ENCODE measurements at regions not wholly inside any gene's neighbourhood (a gene's known extent, or its start where the extent isn't known, plus 50 kb on each side); places are given as distances from the start of the nearest gene placed in this dataset.

- DNase-seq: no peak
These were observed 841.6 kb downstream of the TRIB2 start for GRCh38 chr2:13558368-13558767.

GRCh38 chr2:13560322-13560721 is 843.6 kb downstream of the TRIB2 start:
- no peak for DNase-seq

- no peak for DNase-seq
These were observed 855.7 kb downstream of the TRIB2 start for GRCh38 chr2:13572466-13572865.

GRCh38 chr2:13574831-13575230 is 858.1 kb downstream of the TRIB2 start:
- no peak for DNase-seq

- no peak for DNase-seq
These were observed 859.8 kb downstream of the TRIB2 start for GRCh38 chr2:13576406-13577036.

GRCh38 chr2:13578547-13578946 is 861.8 kb downstream of the TRIB2 start:
- DNase-seq: no peak

GRCh38 chr2:13581471-13581870 is 864.7 kb downstream of the TRIB2 start:
- DNase-seq: no peak

GRCh38 chr2:13583609-13584008 is 866.9 kb downstream of the TRIB2 start:
- no peak for DNase-seq

- DNase-seq: no peak
These were observed 867.3 kb downstream of the TRIB2 start for GRCh38 chr2:13584020-13584419.

GRCh38 chr2:13585732-13586131 is 869.0 kb downstream of the TRIB2 start:
- no peak for DNase-seq

- no peak for DNase-seq
These were observed 879.5 kb downstream of the TRIB2 start for GRCh38 chr2:13596233-13596632.

GRCh38 chr2:13597176-13597575 is 880.4 kb downstream of the TRIB2 start:
- DNase-seq: no peak

GRCh38 chr2:13601506-13601905 is 884.8 kb downstream of the TRIB2 start:
- DNase-seq: no peak

- DNase-seq: no peak
These were observed 888.4 kb downstream of the TRIB2 start for GRCh38 chr2:13604951-13605661.

GRCh38 chr2:13607139-13607538 is 890.4 kb downstream of the TRIB2 start:
- no peak for DNase-seq

- DNase-seq: no peak
These were observed 895.2 kb downstream of the TRIB2 start for GRCh38 chr2:13611939-13612338.

- DNase-seq: no peak
These were observed 899.3 kb downstream of the TRIB2 start for GRCh38 chr2:13616059-13616458.

GRCh38 chr2:13616616-13617015 is 899.9 kb downstream of the TRIB2 start:
- no peak for DNase-seq

- no peak for DNase-seq
These were observed 911.4 kb downstream of the TRIB2 start for GRCh38 chr2:13628122-13628521.

- DNase-seq: no peak
These were observed 921.4 kb downstream of the TRIB2 start for GRCh38 chr2:13638181-13638580.

GRCh38 chr2:13649918-13650317 is 933.2 kb downstream of the TRIB2 start:
- DNase-seq: no peak

- DNase-seq: no peak
These were observed 933.9 kb downstream of the TRIB2 start for GRCh38 chr2:13650586-13651180.

- DNase-seq: no peak
These were observed 935.0 kb downstream of the TRIB2 start for GRCh38 chr2:13651684-13652131.
